ENCODE measurements at regions not wholly inside any gene's neighbourhood (a gene's known extent, or its start where the extent isn't known, plus 50 kb on each side); places are given as distances from the start of the nearest gene placed in this dataset.
"Not testable (repeated sequence)": the region's sequence is repeated elsewhere in the genome, so short reads cannot be mapped to it uniquely, and the experiment has no call there.

GRCh38 chr7:115635876-115636275, 394.7 kb downstream of the TFEC start:
- no peak for DNase-seq

- DNase-seq: no peak
These were observed 395.2 kb downstream of the TFEC start for GRCh38 chr7:115635376-115635775.

GRCh38 chr7:115634633-115635032, 395.9 kb downstream of the TFEC start:
- no peak for DNase-seq

DNA sequence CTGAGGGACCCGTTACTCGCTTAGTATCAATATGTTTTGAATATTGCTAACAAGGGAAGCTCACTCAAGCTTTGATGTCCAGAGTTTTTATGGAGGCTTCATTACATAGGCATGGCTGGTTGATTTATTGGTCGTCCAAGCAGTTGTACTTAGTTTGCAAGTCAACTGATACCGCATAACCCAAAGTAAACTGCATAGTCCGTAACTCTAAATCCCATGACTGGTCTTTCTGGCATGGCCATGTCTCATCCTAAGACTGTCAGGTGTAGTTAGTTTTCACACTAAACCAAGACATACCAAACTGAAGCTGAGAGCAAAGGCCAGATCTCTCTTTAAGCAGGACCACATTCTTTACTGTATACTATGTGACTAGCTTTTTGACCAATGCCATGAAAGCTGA, 397.9 kb downstream of the TFEC start:
- no peak for DNase-seq

DNA sequence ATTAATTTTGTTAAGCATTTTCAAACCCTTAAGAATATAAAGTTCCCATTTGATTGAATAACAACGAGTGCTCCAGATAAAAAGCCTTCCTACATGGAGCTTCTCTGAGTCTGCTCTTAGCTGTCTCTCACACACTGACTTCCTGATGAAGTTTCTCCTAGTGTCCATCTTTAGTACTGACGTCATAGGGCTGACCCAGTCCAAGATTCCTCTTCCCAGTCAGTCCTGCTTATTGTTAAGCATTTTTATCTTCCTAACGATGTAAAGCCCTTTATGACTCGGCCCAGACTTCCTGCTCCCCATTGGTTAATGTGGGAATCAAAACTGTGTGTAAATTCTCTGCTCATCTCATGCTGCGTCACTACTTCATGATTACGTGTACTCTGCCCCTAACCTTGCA, 398.8 kb downstream of the TFEC start:
- DNase-seq: no peak

DNA sequence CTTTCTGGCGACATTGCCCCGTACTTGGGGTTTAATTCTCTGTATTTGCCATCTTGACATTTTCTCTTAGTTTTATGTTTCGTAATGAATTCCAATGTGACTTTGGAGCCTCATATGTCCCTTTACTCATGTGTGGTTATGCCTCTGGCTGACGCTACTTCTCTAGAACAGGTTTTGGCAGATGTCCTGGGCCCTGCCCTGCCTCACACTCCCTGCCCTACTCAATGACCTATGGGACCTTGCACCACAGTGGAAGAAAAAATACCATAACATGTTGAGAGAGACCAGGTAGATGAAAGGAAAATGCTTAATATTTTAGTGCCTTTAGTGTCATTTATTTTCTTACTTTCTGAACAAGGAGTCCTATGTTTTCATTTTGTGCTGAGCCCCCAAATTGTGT, 400.5 kb downstream of the TFEC start:
- no peak for DNase-seq

GRCh38 chr7:115618676-115619075, 411.9 kb downstream of the TFEC start:
- DNase-seq: no peak

- no peak for DNase-seq
These were observed 416.7 kb downstream of the TFEC start for GRCh38 chr7:115613836-115614235.

DNA sequence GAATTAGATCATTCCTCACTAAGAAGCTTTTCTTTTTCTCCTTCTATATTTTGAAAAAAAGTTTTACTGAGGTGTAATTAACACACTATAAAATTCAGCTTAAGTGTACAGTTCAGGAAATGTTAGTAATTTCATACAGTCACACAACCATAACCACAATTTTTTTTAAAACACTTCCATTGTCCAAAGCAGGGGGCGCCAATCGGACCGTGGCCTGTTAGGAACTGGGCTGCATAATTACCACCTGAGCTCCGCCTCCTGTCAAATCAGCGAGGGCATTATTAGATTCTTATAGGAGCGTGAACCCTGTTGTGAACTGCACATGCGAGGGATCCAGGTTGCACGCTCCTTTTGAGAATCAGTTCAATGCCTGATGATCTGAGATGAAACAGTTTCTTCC, 427.1 kb downstream of the TFEC start:
- no peak for DNase-seq

GRCh38 chr7:115600207-115600606, 430.4 kb downstream of the TFEC start:
- DNase-seq: no peak

DNA sequence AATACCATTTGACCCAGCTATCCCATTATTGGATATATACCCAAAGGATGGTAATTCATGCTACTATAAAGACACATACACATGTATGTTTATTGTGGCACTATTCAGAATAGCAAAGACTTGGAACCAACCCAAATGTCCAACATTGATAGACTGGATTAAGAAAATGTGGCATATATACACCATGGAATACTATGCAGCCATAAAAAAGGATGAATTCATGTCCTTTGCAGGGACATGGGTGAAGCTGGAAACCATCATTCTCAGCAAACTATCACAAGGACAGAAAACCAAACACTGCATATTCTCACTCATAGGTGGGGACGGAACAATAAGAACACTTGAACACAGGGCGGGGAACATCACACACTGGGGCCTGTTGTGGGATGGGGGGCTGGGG, 431.4 kb downstream of the TFEC start:
- not testable (repeated sequence) for DNase-seq

DNA sequence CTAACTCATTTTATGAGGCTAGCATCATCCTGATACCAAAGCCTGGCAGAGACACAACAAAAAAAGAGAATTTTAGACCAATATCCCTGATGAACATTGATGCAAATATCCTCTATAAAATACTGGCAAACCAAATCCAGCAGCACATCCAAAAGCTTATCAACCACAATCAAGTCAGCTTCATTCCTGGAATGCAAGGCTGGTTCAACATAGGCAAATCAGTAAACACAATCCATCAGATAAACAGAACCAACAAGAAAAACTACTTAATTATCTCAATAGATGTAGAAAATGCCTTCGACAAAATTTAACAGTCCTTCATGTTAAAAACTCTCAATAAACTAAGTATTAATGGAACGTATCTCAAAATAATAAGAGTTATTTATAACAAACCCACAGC, 433.3 kb downstream of the TFEC start:
- not testable (repeated sequence) for DNase-seq

DNA sequence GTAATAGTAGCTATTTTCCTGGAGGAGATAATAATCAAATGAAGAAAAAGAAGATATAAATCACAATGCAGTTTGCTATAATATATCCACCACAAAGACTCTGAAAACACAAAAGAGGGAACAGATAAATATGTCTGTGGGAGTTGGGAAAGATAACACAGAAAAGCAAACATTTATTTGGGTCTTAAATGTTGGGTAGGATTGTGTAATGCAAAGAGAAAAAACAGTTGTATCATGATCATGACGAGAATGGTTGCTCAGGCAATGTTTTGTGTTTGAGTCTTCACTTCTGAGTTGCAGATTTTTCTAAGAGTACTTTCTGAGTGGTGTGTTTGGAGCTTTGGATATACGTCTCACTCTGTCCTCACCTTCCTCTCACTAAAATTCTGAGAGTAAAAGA, 437.5 kb downstream of the TFEC start:
- DNase-seq: no peak

DNA sequence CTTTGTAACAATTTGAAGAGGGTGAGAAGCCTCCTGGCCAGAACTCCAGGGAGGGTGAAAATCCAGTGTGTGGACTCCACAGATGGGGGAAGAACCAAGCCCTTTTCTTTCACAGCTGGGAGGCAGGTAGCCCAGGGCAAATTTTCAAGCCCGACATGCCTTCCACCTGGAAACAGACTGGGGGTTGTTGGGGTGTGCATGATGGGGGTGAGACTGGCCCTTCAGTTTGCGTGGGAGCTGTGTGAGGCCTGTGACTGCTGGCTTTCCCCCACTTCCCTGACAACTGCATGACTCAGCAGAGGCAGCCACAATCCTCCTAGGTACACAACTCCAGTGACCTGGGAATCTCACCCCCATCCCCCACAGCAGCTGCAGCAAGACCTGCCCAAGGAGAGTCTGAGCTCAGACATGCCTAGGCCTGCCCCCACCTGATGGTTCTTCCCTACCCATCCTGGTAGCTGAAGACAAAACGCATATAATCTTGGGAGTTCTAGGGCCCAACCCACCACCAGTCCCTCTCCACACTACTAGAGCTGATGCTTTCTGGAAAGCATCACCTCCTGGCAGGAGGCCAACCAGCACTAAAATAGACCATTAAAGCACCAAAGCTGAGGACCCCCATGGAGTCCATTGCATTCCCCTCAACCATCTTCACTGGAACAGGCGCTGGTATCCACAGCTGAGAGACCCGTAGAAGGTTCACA, 445.4 kb downstream of the TFEC start:
- DNase-seq: no peak

DNA sequence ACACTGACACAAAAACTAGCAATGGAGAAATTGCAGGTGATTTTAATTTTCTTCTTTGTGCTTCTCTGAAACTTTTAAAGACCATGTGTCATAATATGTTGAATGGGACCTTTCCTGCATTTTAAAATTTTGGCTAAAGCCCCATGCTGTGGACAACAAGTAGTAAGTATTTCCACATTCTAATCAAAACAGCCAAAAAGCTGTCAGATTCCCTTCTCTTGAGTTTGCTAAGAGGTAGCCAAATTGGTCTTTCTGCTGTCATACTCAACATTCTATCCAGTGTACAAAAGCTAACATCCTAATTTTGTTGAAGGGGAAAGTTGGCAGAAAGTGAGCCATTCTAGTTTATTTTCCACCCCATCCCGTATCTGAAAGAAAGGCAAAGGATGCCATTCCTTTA, 447.6 kb downstream of the TFEC start:
- no peak for DNase-seq

DNA sequence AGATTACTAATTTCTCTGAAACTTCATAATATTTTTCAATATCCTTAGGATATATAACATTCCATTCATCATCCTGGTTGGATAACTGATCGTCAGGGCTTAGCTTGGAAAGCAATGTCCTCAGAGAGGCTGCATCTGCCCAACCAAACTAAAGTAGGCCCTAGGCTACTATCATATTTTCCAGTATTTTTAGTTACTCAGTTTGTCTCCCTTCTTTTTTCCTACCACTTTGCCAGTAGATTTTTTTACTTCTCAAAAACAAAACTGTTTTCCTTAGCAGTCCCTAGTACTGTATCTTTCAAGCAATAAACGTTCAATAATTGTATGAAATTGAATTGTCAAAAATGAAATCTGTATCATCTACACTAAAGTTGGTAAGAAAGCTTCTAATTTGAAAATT, 452.0 kb downstream of the TFEC start:
- DNase-seq: no peak

DNA sequence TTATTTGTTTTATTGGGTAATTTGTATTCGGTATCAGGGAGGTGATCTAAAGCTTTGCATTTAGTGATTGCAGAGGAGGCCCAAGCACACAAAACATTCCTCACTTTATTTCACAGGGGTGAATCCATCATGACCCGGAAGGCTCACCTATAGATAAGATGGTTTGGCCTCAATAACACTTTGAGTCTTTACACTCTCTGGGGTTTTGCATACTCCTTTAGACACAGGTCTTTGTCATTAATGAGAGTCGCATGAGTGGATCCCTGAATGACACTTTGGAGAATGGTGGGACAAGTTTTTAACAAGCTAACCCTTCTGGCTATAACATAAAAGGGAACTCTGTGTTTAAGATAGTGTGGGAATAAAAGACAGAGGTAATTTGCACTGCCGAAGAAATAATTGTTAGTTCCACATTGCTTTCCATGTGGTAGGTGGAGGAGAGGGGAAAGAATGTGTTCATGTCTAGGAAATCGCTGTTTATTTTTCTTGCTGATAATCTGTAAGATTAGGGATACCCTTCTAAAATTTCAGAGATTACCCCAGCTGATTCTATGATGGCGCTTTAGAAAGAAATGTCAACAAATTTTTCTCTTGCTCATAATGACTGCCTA, 455.8 kb downstream of the TFEC start:
- DNase-seq: no peak

- DNase-seq: no peak
These were observed 458.5 kb downstream of the TFEC start for GRCh38 chr7:115572111-115572510.

DNA sequence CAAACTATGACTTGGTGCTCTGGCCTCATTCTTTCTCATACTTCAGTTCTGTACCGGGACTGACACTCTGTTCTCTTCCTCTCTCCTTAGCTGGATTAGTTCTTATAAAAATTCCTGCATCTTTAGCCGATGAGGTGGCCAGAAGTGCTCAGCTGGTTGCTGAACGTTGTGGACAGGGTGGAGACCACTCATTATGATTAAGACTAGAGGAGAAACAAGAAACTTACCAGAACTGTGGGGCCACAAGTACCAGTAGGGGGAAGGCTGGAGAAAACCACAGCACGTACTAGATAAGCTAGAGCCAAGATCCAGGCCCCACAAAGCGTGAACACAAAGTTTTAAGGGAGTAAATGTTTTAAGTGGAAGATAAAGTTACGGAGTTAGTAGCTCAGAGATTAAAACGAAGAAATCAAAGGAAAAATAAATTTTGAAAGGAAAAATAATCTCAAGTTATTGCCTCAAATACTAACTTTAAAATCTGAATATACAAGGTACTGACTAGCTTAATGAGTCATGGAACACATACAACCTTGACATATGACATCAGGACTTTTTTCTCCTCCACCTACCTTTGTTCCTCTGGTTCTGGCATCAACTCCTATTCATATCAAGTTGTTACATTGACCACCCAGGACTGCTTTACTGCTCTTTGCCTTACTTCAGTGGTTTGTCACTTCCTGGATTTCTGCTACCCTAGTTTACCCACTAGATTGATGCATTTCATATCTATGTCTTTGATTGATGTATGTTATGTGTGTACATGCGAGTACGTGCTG, 469.0 kb downstream of the TFEC start:
- no peak for DNase-seq

DNA sequence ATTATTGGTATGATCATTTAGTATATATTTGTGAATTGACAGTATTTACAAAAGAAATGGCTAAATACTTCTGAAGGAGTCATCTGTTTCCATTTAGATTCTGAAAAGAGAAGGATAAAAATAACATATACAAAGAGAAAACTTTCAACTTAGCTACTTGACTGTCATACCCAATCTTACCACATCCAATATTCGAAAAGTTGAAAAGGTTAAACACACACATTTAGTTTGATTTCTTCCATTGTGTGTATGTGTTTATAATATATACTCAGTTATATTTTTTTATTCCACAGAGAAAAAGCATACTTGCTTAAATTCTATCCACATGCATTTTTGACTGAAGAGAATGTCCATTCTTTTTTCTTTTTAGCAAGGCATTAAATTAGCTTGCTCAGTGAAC, 470.7 kb downstream of the TFEC start:
- DNase-seq: no peak

- DNase-seq: no peak
These were observed 472.4 kb downstream of the TFEC start for GRCh38 chr7:115558161-115558560.

- DNase-seq: not testable (repeated sequence)
These were observed 473.3 kb downstream of the TFEC start for GRCh38 chr7:115557296-115557695.

- DNase-seq: no peak
These were observed 477.8 kb downstream of the TFEC start for GRCh38 chr7:115552766-115553165.

DNA sequence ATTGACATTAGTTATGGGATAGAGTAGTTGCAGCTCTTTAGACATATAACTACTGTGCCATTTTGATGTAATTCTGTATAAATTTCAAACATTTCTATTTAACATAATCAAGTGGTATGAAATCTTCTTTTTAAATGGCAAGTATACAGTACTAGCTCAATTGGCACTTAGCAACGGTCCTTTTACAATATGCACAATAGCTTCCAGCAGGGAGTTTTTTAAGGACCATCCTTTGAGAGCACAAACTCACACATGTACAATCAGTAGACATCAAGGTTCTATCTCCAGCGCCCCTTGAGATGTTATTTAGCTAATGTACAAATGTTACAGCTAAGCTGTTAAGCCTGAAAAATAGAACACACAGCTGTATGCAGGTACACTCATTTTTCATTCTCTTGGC, 480.7 kb downstream of the TFEC start:
- no peak for DNase-seq

All from activated CD4-positive, alpha-beta T cell treated with anti-CD3 and anti-CD28 coated beads, Interleukin-2, Interleukin-6, amounts not matched to agents 100 ng/mL and 50 ng/mL, durations not matched to agents 16 hours and 8 hours (primary cell).